Gastrocnemius medialis (tissue), 4 donors: ENCODE measurements at regions not wholly inside any gene's neighbourhood (a gene's known extent, or its start where the extent isn't known, plus 50 kb on each side); places are given as distances from the start of the nearest gene placed in this dataset.

Experiments
- CTCF ChIP-seq, 5 experiments: fragments of 450-650 bp in 3 of 5; fragments of 200-600 bp in 2 of 5; sonication (generic) in 2 of 5; IDR thresholded peaks in 4 of 5; conservative IDR thresholded peaks in 1 of 5; 1 replicate in 4 of 5; 2 replicates in 1 of 5; pipeline ENCODE4 v1.5.1; 2016 to 2019; ENCODE audit warnings: antibody characterized with exemption in 5 of 5, mild to moderate bottlenecking in 3 of 5, moderate library complexity in 3 of 5
- POLR2A ChIP-seq, 2 donors: fragments of 450-650 bp; IDR thresholded peaks; one replicate each; pipeline ENCODE4 v1.6.1; 2017; ENCODE audit warnings: antibody characterized with exemption in 2 of 2, mild to moderate bottlenecking in 2 of 2, moderate library complexity in 2 of 2

GRCh38 chr7:22942191-22942590 is 71.7 kb downstream of the HYCC1 start:
- TF ChIP-seq CTCF (IDR thresholded peaks at IDR 0.05 in 4 of 5, conservative IDR thresholded peaks at IDR 0.05 in 1 of 5) (no peak), POLR2A (IDR thresholded peaks at IDR 0.05) (no peak)
